ENCODE measurements at regions not wholly inside any gene's neighbourhood (a gene's known extent, or its start where the extent isn't known, plus 50 kb on each side); places are given as distances from the start of the nearest gene placed in this dataset.

- TF ChIP-seq CTCF (IDR thresholded peaks at IDR 0.05) = no peak
- TF ChIP-seq ZFX (IDR thresholded peaks at IDR 0.05; ENCODE audit: borderline replicate concordance) = no peak
Measured at GRCh38 chr7:49432254-49432653, 341.2 kb upstream of the VWC2 start.

Data from 22Rv1 (cell line).